Activated CD8-positive, alpha-beta T cell treated with anti-CD3 and anti-CD28 coated beads for 36 hours (primary cell): ENCODE measurements at regions not wholly inside any gene's neighbourhood (a gene's known extent, or its start where the extent isn't known, plus 50 kb on each side); places are given as distances from the start of the nearest gene placed in this dataset.

ENCODE experiments used
- ATAC-seq: fragments of 200-7000 bp; cut with Tn5 transposase; one replicate; pipeline ENCODE4 v1.10.0; 2021; ENCODE audit warnings: mild to moderate bottlenecking, moderate library complexity
- CTCF ChIA-PET: fragments of 350-600 bp; sonication (Branson Sonifier 250); formaldehyde crosslinking; loops from one replicate; lab custom pipeline; 2021; ENCODE audit warnings: antibody characterized with exemption; lab: Charles Lee
- POLR2A ChIA-PET: fragments of 350-600 bp; sonication (Branson Sonifier 250); formaldehyde crosslinking; loops from one replicate; lab custom pipeline; 2021; ENCODE audit warnings: antibody characterized with exemption; lab: Charles Lee
- DNase-seq: peaks from one replicate; pipeline ENCODE4 v3.0.0-alpha.2; 2020
- H3K27ac Mint-ChIP-seq: one replicate; pipeline ENCODE4 v1.8.0; 2021; ENCODE audit warnings: mild to moderate bottlenecking, mixed read lengths
- H3K27me3 Mint-ChIP-seq: one replicate; pipeline ENCODE4 v1.8.0; 2021; ENCODE audit warnings: mixed read lengths
- H3K36me3 Mint-ChIP-seq: one replicate; pipeline ENCODE4 v1.8.0; 2021; ENCODE audit warnings: low read depth, mixed read lengths
- H3K4me1 Mint-ChIP-seq: one replicate; pipeline ENCODE4 v1.8.0; 2021; ENCODE audit warnings: low read depth, mixed read lengths
- H3K4me3 Mint-ChIP-seq: one replicate; pipeline ENCODE4 v1.8.0; 2021; ENCODE audit warnings: mild to moderate bottlenecking, moderate library complexity, mixed read lengths
- H3K9me3 Mint-ChIP-seq: one replicate; pipeline ENCODE4 v1.8.0; 2021; ENCODE audit warnings: mixed read lengths
- CTCF ChIP-seq: fragments of 200-600 bp; IDR thresholded peaks from one replicate; pipeline ENCODE4 v1.8.0; 2022; ENCODE audit warnings: antibody characterized with exemption, mild to moderate bottlenecking
- intact Hi-C: fragments of 100-400 bp; cut with micrococcal nuclease; formaldehyde crosslinking; loops from one replicate; pipeline ENCODE4 v1.10.0; 2022

GRCh38 chr18:45312555-45313126, 302.6 kb upstream of the SLC14A2 start:
- DNase-seq, result no peak
- H3K9me3 Mint-ChIP-seq, result no peaks in the 10 kb centered on the region
- H3K27ac Mint-ChIP-seq, result no peak overlapping the region
- CTCF ChIA-PET, result no interaction called here
- no peak for ATAC-seq
- intact Hi-C loops, result no loop called here
- POLR2A ChIA-PET, result no interaction called here
- TF ChIP-seq CTCF, result no peak
- H3K36me3 Mint-ChIP-seq, result no peaks in the 10 kb centered on the region
- no peaks in the 10 kb centered on the region for H3K27me3 Mint-ChIP-seq
- H3K4me1 Mint-ChIP-seq, result no peaks in the 10 kb centered on the region
- H3K4me3 Mint-ChIP-seq, result no peak overlapping the region

DNA sequence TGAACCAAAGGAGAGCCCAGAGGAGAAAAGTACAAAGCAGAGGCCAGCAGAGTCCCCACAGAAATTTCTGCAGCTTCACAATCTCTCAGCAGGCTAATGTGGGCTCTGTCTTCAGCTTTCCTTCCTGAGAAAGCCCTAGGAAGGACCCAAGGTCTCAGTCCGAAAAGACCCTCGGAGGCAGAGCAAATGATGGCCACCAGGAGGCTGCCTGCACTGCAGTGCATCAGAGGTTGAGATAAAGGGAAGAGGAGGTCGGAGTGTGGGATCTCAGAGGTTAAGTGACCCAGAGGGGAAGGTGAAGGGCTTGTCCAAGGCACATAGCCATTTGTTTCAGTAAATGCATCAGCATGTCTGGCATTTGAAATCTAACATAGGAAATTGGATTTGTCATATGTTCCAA, 299.1 kb upstream of the SLC14A2 start:
- no peaks in the 10 kb centered on the region for H3K9me3 Mint-ChIP-seq
- intact Hi-C loops, result no loop called here
- no peak overlapping the region for H3K27ac Mint-ChIP-seq
- H3K4me3 Mint-ChIP-seq, result no peak overlapping the region
- ATAC-seq (no peak), DNase-seq (no peak)
- no peaks in the 10 kb centered on the region for H3K36me3 Mint-ChIP-seq
- ChIA-PET CTCF (no interaction called here), POLR2A (no interaction called here)
- TF ChIP-seq CTCF, result no peak
- H3K27me3 Mint-ChIP-seq, result no peaks in the 10 kb centered on the region
- H3K4me1 Mint-ChIP-seq, result no peaks in the 10 kb centered on the region

DNA sequence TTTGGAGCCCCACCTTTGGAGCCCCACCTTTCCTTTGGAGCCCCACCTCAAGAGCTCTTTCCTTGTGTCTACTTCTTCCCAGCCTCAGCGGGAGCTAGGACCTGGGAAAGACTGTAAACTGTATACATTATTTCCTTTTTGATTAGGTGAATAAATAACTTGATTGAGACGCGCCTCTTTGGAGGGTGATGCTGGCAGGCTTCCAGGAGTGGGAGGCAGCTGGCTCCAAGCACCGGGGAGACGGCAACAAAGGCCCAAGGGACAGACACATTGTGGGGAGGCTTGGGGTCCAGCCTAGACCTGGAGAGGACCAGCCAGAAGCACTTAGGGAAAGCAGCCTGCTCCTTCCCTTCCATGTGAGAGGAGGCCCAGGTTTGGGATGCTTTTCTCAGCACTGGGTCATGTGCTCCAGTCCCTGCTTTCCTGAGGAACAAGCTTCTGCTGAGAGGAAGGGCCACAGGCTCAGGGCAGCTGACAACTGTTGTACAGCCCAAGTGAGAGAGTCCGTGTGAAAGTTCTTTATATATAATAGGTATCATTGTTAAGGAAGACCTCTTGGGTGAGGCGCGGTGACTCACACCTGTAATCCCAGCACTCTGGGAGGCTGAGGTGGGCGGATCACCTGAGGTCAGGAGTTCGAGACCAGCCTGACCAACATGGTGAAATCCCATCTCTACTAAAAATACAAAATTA, 297.2 kb upstream of the SLC14A2 start:
- intact Hi-C loops, result no loop called here
- ATAC-seq, result no peak
- H3K4me1 Mint-ChIP-seq, result no peaks in the 10 kb centered on the region
- CTCF ChIA-PET, result interaction anchor here (1.6 kb wide), 1 partner anchor 43 kb away, joined by 4 read pairs; no protein-coding TSS in a partner anchor
- no peak for DNase-seq
- H3K27ac Mint-ChIP-seq, result no peak overlapping the region
- no peaks in the 10 kb centered on the region for H3K36me3 Mint-ChIP-seq
- H3K4me3 Mint-ChIP-seq, result no peak overlapping the region
- peaks cover 1% of the 10 kb centered on the region for H3K27me3 Mint-ChIP-seq
- TF ChIP-seq CTCF, result no peak
- no peaks in the 10 kb centered on the region for H3K9me3 Mint-ChIP-seq
- POLR2A ChIA-PET, result no interaction called here

- Mint-ChIP-seq H3K36me3 (no peaks in the 10 kb centered on the region), H3K9me3 (no peaks in the 10 kb centered on the region), H3K27me3 (peaks cover 1% of the 10 kb centered on the region), H3K27ac (no peak overlapping the region), H3K4me3 (no peak overlapping the region), H3K4me1 (no peaks in the 10 kb centered on the region)
- no peak for DNase-seq
- ChIA-PET CTCF (no interaction called here), POLR2A (no interaction called here)
- intact Hi-C loops, result no loop called here
- ATAC-seq, result no peak
- TF ChIP-seq CTCF, result no peak
These were observed 294.6 kb upstream of the SLC14A2 start for GRCh38 chr18:45320724-45321123.

DNA sequence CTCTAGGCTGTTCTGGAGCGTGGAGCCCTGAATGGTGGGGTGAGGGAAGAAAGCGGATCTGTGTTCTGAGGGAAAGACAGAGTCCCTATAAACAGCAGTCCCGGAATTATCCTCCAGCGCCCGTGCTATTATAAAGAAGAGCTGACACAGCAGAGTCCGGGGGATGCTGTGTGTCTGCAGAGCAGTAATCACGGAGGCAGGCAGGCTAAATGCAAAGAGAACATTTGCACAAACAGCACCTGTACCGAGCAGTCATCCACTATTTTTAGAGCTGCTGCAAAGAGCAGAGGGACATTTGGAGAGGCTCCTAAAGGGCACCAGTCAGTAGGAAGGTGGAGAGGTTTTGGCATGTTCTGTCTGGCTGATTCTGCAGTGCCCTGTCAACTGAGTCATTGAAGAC, 293.8 kb upstream of the SLC14A2 start:
- ChIA-PET CTCF (no interaction called here), POLR2A (no interaction called here)
- intact Hi-C loops, result no loop called here
- ATAC-seq (no peak), DNase-seq (no peak)
- Mint-ChIP-seq H3K27me3 (peaks cover 1% of the 10 kb centered on the region), H3K4me3 (no peak overlapping the region), H3K27ac (no peak overlapping the region), H3K36me3 (no peaks in the 10 kb centered on the region), H3K9me3 (no peaks in the 10 kb centered on the region), H3K4me1 (no peaks in the 10 kb centered on the region)
- no peak for TF ChIP-seq CTCF
